RWPE2 (cell line): ENCODE measurements at regions not wholly inside any gene's neighbourhood (a gene's known extent, or its start where the extent isn't known, plus 50 kb on each side); places are given as distances from the start of the nearest gene placed in this dataset.

Source experiments
- ATAC-seq: fragments of 200-7000 bp; cut with Tn5 transposase; 3 replicates; pipeline ENCODE4 v1.9.1; 2021; ENCODE audit warnings: low read depth
- DNase-seq: peaks from one replicate; pipeline ENCODE4 v3.0.0-alpha.2; 2020; ENCODE audit warnings: low spot score
- H3K27ac ChIP-seq: fragments of 450-650 bp; 2 replicates; pipeline ENCODE4 v1.5.1; 2017; ENCODE audit warnings: mild to moderate bottlenecking; ENCODE audit not compliant: poor library complexity, severe bottlenecking
- H3K27me3 ChIP-seq: fragments of 250-450 bp; sonication (Bioruptor Pico); 2 replicates; pipeline ENCODE4 v1.5.1; 2021; ENCODE audit warnings: mild to moderate bottlenecking, moderate library complexity; ENCODE audit not compliant: insufficient read depth, poor library complexity, severe bottlenecking
- H3K36me3 ChIP-seq: fragments of 250-450 bp; sonication (Bioruptor Pico); 2 replicates; pipeline ENCODE4 v1.5.1; 2020; ENCODE audit warnings: low read depth, mild to moderate bottlenecking, moderate library complexity
- H3K4me1 ChIP-seq: fragments of 250-450 bp; sonication (Bioruptor Pico); 2 replicates; pipeline ENCODE4 v1.5.1; 2021; ENCODE audit warnings: mild to moderate bottlenecking, moderate library complexity; ENCODE audit not compliant: insufficient read depth, poor library complexity, severe bottlenecking
- H3K4me3 ChIP-seq: fragments of 250-450 bp; sonication (Bioruptor Pico); 2 replicates; pipeline ENCODE4 v1.5.1; 2021; ENCODE audit warnings: mild to moderate bottlenecking, moderate library complexity; ENCODE audit not compliant: severe bottlenecking
- H3K9me3 ChIP-seq: fragments of 250-450 bp; sonication (Bioruptor Pico); 2 replicates; pipeline ENCODE4 v1.5.1; 2021; ENCODE audit warnings: mild to moderate bottlenecking, moderate library complexity; ENCODE audit not compliant: severe bottlenecking
- CTCF ChIP-seq: fragments of 450-650 bp; IDR thresholded peaks from one replicate; pipeline ENCODE4 v1.5.1; 2017; ENCODE audit warnings: mild to moderate bottlenecking, moderate library complexity; ENCODE audit not compliant: poor library complexity, severe bottlenecking

- H3K36me3 ChIP-seq, result no peaks in the 10 kb centered on the region
- ATAC-seq (no peak), DNase-seq (no peak)
- H3K4me3 ChIP-seq, result no peak overlapping the region
- no peak overlapping the region for H3K27ac ChIP-seq
- H3K27me3 ChIP-seq, result no peaks in the 10 kb centered on the region
- TF ChIP-seq CTCF, result no peak
- no peaks in the 10 kb centered on the region for H3K4me1 ChIP-seq
- H3K9me3 ChIP-seq, result peaks cover 16% of the 10 kb centered on the region
These were observed 153.6 kb downstream of the FGF18 start for GRCh38 chr5:171573021-171573420.

- H3K36me3 ChIP-seq, result no peaks in the 10 kb centered on the region
- no peaks in the 10 kb centered on the region for H3K4me1 ChIP-seq
- DNase-seq, result no peak
- no peaks in the 10 kb centered on the region for H3K27me3 ChIP-seq
- ATAC-seq, result no peak
- H3K9me3 ChIP-seq, result peaks cover 13% of the 10 kb centered on the region
- H3K27ac ChIP-seq, result no peak overlapping the region
- no peak for TF ChIP-seq CTCF
- no peak overlapping the region for H3K4me3 ChIP-seq
These were observed 154.2 kb downstream of the FGF18 start for GRCh38 chr5:171573451-171574225.

- Histone ChIP-seq H3K4me3 (no peak overlapping the region), H3K9me3 (peaks cover 7% of the 10 kb centered on the region), H3K36me3 (no peaks in the 10 kb centered on the region), H3K27me3 (no peaks in the 10 kb centered on the region), H3K4me1 (no peaks in the 10 kb centered on the region), H3K27ac (no peak overlapping the region)
- no peak for ATAC-seq
- TF ChIP-seq CTCF, result no peak
- no peak for DNase-seq
These were observed 154.9 kb downstream of the FGF18 start for GRCh38 chr5:171574376-171574775.

- Histone ChIP-seq H3K27ac (no peak overlapping the region), H3K36me3 (no peaks in the 10 kb centered on the region), H3K27me3 (no peaks in the 10 kb centered on the region), H3K4me1 (no peaks in the 10 kb centered on the region), H3K4me3 (no peak overlapping the region), H3K9me3 (no peaks in the 10 kb centered on the region)
- DNase-seq (no peak), ATAC-seq (no peak)
- TF ChIP-seq CTCF, result no peak
These were observed 155.9 kb downstream of the FGF18 start for GRCh38 chr5:171575386-171575785.

- Histone ChIP-seq H3K27ac (no peak overlapping the region), H3K4me3 (no peak overlapping the region), H3K36me3 (no peaks in the 10 kb centered on the region), H3K4me1 (no peaks in the 10 kb centered on the region), H3K27me3 (no peaks in the 10 kb centered on the region), H3K9me3 (no peaks in the 10 kb centered on the region)
- no peak for TF ChIP-seq CTCF
- ATAC-seq (no peak), DNase-seq (no peak)
These were observed 156.4 kb downstream of the FGF18 start for GRCh38 chr5:171575808-171576207.
